Activated gamma-delta T cell treated with Interleukin-2 at 50 U/mL for 16 hours (primary cell): ENCODE measurements at regions not wholly inside any gene's neighbourhood (a gene's known extent, or its start where the extent isn't known, plus 50 kb on each side); places are given as distances from the start of the nearest gene placed in this dataset.

Experiments used
- DNase-seq: peaks from one replicate; pipeline ENCODE4 v3.0.0-alpha.2; 2020

DNA sequence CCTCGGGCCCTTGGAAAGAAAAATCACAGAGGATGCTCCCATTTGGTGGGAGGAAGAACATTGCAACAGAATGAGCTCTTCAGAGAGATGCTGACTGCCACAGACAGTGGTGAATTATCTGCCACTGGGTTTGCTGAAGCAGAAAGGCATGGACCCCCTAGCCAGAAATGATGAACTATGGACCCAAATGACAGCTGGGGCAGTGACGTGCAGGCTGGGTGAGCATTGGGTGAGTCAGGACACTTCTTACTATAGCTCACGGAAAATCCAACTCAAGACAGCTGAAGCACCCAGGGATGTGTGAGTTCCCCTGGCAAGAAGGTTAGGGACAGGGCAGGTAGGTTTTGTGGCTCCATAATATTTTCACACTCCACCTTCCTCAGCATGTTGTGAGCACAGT lies 993.2 kb downstream of the BCL11B start:
- no peak for DNase-seq

DNA sequence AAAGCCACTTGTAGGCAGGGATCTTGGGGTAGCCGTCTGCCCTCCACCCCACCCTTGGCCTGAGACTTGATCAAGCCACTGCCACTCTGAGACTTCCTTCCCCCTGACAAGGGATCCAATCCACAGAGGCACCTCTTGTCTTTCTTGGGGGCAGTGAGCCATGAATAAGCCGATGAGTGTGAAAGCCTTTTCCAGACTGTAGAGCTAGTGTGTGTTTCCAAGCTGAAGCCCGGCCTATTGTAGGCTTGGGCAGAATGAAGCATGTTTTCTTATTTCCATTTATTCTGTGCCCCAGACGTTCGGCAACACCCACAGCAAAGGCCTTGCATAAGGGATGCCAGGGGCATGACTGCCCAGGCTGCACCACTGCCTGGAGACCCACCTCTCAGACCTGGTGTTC lies 991.6 kb downstream of the BCL11B start:
- no peak for DNase-seq

DNA sequence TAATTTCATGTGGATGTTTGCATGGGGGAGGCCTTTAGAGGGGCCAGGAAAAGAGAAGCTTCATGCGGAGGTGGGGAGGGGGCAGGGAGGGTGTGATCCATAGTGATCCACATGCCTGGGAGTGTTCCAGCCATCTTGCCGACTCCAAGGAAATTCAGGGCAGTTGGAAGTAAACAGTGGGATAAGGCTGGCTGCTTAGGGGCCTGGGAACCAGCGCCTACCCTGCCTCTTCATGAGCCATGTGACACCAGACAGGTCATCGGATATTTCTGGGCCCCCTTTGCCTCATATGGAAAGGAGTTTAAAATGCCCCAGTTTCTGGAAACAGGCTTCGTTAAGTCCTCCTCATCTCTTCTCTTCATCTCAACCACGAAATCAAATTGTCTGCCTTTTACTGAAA lies 983.2 kb downstream of the BCL11B start:
- DNase-seq, result no peak

DNA sequence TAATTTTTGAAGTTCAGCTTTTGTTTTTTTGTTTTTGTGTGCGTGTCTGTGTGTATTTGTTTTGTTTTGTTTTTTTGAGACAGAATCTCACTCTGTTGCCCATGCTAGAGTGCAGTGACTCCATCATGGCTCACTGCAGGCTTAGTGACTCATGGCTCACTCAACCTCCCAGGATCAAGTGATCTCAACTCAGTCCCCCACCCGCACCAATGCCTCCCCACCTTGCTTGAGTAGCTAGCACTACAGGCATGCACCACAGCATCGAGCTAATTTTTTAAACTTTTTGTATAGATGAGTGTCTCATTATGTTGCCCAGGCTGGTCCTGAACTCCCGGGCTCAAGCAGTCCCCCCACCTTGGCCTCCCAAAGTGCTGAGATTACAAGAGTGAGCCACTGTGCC lies 981.4 kb downstream of the BCL11B start:
- DNase-seq, result no peak

DNA sequence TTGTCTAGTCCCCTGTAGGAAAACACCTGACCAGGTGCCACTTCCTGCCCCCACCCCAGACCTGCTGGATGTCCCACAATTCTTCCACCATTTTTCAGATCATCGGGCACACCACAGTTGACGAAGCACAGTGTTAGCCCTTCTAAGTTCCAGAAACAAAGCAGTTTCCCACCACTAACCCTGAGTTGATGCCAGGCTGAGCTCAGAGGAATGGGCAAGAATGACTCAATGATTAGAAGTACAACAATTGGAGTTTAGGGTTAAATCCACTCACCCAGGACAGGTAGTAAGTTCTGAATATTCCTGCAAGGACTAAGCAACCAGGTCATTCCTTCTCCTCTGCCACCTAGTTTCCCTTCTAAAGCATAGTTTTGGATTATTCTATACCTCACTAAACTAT lies 979.8 kb downstream of the BCL11B start:
- DNase-seq, result no peak

DNA sequence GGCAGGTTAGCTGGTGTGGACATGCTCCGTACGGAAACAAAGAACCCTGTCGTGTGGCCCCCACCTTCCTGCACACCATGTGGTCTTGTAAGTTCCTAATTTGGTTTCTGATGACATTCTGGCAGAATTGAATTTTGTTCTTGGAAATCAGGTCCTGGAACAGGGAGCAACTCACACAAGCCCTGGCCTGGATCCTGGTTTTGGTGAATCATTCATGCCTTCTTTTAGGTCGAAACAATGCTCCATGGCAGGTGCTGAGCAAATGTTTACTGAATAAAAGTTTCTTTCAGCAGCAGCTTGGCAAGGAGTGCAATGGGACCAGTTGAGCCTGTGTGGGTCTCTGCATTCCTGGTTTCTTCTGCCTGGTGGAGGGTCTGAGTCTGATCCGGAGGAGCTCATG lies 978.4 kb downstream of the BCL11B start:
- no peak for DNase-seq

DNA sequence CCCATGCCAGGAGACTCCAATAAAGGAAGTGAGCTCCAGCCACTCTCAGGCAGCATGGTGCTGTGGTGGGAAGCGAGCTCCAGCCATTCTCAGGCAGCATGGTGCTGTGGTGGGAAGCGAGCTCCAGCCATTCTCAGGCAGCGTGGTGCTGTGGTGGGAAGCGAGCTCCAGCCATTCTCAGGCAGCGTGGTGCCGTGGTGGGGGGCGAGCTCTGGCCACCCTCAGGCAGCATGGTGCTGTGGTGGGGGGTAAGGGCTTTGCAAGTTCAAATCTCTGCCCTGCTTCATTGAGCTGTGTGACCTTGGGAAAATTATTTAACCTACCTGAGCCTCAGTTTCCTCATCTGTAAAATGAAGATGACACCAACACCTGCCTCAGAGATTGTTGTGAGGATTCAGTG lies 975.1 kb downstream of the BCL11B start:
- no peak for DNase-seq

DNA sequence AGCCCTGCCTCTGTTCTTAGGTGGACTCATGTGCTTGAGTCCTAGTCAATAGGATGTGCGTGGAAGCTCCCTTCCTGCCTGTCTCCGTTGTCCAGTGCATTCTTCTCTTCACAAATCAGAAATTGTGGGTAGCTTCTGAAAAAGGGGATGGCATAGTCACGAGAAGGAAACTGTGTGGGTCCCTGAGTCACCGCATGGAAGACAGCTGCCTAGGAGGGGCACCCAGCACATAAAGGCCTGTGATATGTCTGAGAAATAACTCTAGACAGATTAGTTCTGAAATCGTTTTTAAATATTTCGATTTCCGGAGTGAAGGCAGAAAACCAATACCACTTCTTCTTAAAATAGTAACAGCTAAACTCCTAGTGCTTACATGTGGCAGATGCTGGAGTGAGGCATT lies 974.4 kb downstream of the BCL11B start:
- DNase-seq, result no peak

DNA sequence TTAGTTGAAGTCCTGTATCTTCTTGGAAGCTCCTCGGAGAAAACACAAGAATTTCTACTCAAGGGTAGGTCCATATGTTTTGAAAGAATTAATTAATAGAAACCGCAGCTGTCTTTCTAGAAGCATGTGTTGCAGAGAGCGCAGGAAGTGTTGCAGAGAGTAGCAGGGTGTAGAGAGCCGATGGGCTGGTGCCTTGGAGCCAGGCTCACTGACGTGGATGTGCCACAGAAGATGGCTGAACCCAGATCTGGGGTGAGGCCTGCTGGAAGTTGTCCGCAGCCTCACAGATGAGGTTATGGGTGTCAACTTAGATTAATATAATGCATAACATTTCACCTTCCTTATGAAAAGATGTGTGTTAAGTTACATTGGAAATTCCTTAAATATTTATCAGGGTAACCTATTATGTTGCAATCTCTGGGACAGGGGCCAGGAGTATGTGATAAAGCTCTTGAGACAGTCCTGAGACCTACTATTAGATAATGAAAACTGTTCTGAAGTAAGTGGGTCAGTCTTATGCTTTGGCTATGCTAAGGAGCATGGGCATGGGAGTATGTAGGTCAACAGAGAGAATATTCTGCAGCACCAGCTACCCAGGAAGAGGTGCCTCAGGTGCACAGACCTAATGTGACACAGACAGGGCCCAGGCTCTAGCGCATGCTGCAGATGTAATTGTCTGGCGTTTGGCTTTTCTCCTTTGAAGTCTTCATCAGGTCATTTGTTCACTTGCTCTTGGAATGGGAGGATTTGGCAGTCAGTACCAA lies 973.3 kb downstream of the BCL11B start:
- DNase-seq, result no peak

DNA sequence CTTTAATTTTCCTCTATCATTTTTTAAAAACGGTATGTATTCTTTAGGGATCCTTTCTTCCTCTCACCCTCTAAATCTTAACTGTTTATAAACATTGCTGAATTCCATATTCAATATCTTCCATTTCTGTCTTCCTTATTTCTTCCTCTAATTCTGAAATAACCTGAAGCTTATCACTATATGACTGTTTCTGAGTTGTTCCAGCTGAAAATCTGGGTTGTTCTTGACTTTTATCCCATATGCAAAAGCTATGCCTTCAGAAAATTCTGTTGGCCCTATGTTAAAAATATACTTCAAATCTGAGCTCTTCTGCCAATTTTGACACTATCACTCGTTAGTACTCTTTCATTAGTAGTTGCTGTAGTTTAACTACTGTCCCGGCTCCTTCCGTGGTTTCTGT lies 970.3 kb downstream of the BCL11B start:
- DNase-seq, result no peak

DNA sequence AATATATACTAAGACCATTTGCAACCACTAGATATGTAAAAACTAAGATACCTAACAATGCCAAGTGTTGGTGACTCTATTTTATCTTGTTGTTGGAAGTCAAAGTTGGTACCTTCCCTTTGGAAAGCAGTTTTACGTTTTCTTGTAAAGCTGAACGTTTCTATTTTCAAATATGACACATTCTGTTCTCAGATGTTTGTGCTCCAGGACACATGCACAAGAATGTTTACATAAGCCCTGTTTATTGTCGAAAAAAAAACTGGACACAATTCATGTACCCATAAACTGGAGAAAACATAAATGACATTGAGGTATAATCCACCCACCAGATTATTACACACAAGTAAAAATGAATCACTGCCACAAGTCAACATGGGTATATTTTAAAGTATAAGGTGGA lies 967.4 kb downstream of the BCL11B start:
- DNase-seq, result no peak

DNA sequence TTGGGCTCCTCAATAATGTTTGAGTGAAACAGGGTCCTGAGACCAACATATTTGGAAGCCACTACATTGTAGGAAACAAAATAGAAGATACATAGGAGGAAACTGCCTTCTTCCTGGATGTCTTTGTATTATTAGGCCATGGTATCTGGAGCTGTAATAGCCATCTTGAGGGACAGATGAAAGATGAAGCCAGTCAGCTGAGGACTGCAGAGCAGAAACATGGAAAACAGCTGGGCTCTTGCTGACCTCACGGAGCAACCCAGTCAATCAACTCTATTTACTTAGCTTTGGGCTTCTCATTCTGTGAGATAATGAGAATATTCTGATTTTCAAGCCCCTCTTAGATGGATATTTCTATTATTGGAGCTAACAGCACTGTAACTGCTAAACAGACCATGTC lies 962.4 kb downstream of the BCL11B start:
- no peak for DNase-seq

DNA sequence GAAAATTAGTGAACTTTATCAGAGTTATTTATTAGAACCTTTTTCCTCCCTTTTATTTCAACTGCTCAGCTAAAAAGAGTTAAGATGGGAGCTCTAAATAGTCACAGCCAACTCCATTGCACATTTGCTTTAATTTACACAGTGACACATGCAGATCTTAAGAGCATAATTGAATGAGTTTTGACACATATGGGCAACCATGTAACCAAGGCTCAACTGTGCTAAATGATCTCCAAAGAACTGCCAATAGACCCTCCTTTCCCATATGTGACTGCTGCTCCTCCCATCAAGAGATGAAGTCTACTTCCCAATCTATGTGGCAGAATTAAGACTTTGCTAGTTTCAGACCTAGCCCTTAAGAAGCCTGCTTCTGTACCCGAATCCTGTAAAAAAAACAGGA lies 960.0 kb downstream of the BCL11B start:
- no peak for DNase-seq

DNA sequence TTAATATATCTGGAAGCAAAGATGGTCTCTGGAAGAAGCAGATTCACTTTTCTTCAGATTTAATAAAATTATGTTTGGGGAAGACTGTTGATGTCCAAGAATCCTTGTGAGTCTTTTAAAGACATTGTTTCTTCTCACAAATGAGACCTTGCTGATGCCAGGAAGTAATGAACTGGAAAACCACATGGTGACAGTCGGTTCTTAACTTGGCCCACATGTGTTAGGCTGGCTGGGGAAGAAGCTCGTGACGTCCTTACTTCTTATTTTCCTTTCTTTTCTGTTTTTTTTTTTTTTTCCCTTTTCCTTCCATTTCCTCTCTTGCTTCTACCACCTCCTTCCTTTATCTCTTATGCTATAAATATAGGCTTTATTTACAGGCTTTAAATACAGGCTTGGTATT lies 950.2 kb downstream of the BCL11B start:
- DNase-seq, result no peak

DNA sequence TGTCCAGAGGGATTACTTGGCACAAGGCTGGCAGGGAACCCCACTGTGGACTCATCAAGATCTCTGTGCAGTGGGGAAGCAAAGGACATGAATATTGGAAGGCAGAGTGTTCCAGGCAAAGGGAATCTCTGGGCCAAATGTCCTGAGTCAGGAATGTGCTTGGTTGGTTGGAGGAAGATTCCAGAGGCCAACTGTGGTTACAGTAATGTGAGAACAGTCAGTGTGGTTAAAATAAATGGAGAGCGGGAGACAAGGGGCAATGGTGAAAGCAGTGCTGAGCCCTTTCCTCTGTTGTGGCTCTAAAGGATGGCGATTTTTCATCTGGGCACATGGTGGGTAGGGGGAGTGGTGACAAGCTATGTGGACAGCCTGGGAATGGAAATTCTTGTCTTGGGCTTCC lies 948.2 kb downstream of the BCL11B start:
- DNase-seq, result no peak

DNA sequence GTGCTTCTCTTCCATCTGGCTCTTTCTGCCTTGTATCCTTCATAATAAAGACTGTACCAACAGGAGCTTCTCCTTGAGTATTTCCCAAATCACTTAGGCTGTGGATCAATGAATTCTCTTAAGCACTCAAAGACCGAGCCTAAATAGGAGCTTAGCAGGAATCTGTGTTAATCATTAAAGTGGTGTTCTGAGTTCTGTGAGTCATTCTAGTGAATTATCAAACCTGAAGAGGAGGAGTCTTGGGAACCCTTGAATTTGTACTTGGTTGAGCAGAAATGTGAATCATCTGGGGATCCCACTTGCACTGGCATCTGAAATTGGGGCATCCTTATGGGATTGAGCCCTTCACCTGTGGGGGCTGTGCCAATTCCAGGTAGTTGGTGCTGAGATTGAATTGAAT lies 946.2 kb downstream of the BCL11B start:
- no peak for DNase-seq

DNA sequence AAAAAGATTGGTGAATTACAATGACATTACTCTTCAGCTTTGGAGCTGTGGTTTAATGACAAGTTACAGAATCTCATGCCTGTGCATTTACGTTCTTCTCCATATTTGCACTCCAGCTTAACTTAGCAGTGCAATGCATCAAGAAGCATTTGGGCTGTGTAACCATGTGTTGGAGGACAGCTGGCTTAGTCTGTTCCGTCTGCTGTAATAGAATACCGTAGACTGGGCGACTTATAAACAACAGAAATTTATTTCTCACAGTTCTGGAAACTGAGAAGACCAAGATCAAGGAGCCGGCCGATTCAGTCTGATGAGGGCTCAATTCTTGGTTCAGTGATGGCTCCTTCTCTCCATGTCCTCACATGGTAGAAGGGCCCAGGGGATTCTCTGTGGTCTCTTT lies 943.5 kb downstream of the BCL11B start:
- no peak for DNase-seq

DNA sequence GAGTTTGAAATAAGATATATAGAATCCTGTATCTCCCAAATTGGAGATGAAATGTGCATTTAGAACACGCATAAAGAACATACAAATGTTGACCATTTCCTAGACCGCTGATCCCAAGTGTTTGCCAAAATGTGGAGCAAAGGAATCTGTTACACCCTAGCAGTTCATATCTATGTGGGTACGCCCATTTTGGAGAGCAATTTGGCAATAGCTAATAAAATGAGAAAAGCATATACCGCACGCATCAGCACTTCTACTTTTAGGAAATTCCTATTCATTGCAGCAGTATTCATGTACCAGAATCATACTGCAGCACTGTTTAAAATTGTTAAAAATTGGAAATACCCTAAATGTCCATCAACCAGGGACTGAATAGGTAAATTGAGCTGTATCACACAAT lies 937.8 kb downstream of the BCL11B start:
- DNase-seq, result no peak

DNA sequence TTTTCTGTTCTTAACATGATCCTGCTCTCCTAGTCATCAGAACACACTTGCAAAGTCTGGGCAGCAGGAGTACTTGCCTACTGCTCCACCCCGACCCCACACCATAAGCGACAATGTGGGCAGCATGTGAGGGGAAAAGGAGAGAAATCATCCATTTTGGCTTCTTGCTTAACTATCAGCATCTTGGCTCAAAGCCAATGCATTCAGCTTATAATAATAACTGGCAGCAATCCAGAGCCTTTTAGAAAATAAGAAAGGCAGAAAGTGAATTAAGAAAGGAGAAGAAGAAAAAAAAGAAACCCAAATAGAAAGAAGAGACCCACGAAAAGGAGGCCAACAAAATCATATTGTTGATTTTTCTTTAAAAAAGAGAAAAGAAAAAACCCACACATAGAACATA lies 930.8 kb downstream of the BCL11B start:
- no peak for DNase-seq

DNA sequence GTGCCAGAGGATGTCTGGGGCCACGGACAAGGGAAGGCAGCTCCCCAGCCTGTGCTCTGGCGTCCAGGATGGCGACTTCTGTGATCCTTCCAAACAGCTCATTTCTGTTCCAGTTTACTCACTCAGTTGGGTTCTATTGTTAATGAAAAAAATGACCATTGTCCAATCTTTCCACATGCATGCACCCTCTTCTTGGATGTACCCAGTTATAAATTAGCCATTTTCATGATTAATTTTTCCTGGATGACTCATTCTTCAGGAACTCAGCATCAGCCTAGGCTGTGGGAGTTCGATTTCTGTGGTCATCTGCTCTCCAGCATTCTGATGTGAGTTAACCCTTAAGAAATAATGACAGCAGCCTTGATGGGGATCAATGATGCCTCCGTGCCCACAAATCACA lies 926.8 kb downstream of the BCL11B start:
- DNase-seq, result no peak

DNA sequence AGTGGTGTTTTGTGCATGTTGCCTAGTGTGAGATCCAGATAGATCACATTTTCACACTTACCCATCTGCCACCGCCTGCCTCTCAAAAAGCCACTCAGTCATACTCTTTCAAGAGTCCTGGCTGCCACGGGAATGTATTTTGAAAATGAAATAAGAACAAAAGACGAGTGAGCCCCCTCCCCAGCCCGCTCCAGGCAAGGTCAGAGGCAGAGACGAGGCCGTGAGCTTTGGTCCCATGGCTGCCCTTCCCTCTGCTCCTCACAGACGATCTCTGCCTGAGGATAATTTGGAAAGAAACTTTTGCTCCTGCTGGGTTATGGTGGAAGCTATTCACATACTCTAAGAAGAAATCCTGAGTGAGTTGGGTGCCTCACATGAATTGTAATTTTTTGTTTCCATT lies 924.3 kb downstream of the BCL11B start:
- DNase-seq, result no peak

DNA sequence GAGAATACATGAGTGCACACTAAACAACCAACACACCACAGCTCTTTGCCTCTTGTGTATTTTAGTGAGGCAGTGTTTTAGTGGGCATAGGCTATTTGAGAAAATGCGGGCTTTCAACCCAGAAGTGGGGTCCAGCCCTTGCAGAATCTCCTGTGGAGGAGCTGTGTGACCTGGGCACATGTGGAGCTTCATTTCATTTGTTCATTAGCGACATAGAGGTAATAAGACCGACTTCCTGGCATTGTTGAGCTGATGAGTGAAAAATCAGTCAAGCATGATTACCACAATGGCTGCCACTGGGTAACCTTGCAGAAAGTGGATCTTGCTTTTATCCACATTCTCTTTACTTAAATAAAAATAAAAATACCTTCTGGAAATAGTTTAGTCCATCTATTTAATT lies 923.5 kb downstream of the BCL11B start:
- DNase-seq, result no peak

DNA sequence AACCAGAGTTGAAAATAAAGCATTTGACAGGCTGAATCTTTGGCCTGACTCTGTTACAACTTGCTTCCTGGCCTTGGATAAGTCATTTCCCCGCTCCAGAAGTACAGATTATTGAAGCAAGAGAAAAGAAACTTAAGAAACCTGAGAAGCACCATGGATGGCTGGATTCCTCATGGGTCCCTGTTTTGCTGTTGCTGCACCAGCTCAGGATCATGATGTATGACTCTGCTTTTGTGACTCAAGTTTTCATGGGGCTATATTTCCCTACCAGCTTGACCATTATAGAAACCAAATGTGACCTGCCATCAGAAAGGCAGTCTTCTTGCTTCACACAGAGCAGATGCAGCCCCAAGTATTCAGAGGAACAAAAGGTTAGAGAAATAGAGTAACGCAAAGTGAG lies 921.8 kb downstream of the BCL11B start:
- DNase-seq, result no peak

DNA sequence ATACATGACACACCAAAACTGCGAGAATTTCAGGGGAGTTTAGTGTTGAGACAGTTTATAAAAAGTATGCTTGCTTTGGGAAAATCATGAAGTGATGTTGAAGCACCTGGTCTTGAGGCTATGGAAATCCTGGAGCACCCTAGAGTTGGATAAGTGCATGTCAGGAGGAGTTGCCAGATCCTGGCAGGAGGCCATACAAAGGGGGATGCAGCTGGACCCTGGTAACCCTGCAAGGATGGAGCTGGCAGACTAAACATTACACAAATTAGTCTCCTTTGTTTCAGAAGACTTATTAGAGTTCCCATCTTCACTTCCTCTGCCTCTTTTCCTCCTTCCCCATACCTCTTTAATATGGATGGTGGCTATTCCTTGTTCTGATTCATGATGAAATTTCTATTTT lies 907.0 kb downstream of the BCL11B start:
- no peak for DNase-seq

DNA sequence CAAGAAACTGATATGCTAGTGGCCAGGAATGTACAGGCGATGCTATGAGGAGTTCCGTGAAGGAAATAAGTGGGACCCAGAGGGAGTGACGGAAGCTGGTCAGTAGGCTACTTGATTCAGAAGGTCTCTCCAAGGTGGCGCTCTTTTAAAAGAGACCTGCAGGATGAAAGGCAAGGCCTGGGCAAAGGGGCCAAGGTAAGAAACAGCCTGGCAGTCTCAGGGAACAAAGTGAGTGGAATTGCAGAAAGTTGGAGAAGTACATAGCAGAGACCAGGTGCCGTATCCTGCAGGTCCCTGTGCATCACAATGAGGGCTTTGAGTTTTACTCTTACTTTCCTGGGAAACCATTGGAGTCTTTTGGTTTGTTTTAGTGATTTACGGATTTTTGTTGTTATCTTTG lies 905.6 kb downstream of the BCL11B start:
- DNase-seq, result no peak

DNA sequence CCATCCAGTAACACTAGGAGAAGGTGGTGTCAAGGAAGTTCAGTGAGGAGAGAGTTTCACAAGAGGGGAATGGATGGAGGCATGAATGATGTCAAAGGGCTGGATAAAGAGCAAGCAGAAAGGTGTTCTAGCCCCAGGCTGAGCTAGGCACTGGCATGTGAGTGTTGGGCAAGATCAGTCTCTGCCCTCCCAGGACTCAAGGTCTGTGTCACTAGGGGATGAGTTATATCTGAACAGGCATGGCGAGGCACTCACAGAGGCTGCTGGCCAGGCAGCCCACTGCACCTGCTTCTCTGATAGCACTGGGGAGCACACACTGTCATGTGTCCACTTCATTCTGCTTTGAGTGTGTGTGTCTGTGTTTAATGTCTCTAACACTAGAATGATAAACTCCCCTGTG lies 903.8 kb downstream of the BCL11B start:
- DNase-seq, result no peak
